Mesendoderm (in vitro differentiated cells): ENCODE measurements at regions not wholly inside any gene's neighbourhood (a gene's known extent, or its start where the extent isn't known, plus 50 kb on each side); places are given as distances from the start of the nearest gene placed in this dataset.
A peak's percentile ranks its signal among the peaks of the same experiment; 100 is the strongest.

Experiments used
- DNase-seq: peaks from one replicate; pipeline ENCODE4 v3.0.0; 2013
- H2AK5ac ChIP-seq: 2 replicates; pipeline ENCODE4 v1.6.1; 2013; ENCODE audit warnings: low read length, inconsistent platforms
- H2BK120ac ChIP-seq: 2 replicates; pipeline ENCODE4 v1.6.1; 2013; ENCODE audit warnings: low read depth, mild to moderate bottlenecking, low read length, moderate library complexity, mixed read lengths
- H2BK15ac ChIP-seq: replicated peaks from 2 replicates; pipeline ENCODE4 v1.6.1; 2013; ENCODE audit warnings: low read depth, mild to moderate bottlenecking, moderate library complexity
- H2BK5ac ChIP-seq: 2 replicates; pipeline ENCODE4 v1.6.1; 2013; ENCODE audit warnings: low read length, inconsistent platforms
- H3K18ac ChIP-seq: 2 replicates; pipeline ENCODE4 v1.6.1; 2013; ENCODE audit warnings: mild to moderate bottlenecking, low read length, mixed read lengths
- H3K23ac ChIP-seq: one replicate; pipeline ENCODE4 v1.6.1; 2013; ENCODE audit warnings: low read length
- H3K27ac ChIP-seq: 2 replicates; pipeline ENCODE4 v1.5.1; 2013; ENCODE audit warnings: low read depth, mild to moderate bottlenecking, inconsistent platforms, low read length, moderate library complexity
- H3K27me3 ChIP-seq: 2 replicates; pipeline ENCODE4 v1.6.1; 2013; ENCODE audit warnings: low read length, control low read depth, mild to moderate bottlenecking, inconsistent platforms; ENCODE audit not compliant: insufficient read depth, poor library complexity
- H3K36me3 ChIP-seq: 2 replicates; pipeline ENCODE4 v1.6.1; 2013; ENCODE audit warnings: low read length, inconsistent platforms; ENCODE audit not compliant: control insufficient read depth, insufficient read depth
- H3K4ac ChIP-seq: one replicate; pipeline ENCODE4 v1.6.1; 2013; ENCODE audit warnings: low read depth, mild to moderate bottlenecking, low read length, moderate library complexity
- H3K4me1 ChIP-seq: 2 replicates; pipeline ENCODE4 v1.6.1; 2013; ENCODE audit warnings: low read depth, low read length, inconsistent platforms; ENCODE audit not compliant: control insufficient read depth
- H3K4me2 ChIP-seq: 2 replicates; pipeline ENCODE4 v1.6.1; 2013; ENCODE audit warnings: low read length
- H3K4me3 ChIP-seq: 2 replicates; pipeline ENCODE4 v1.5.1; 2013; ENCODE audit warnings: mild to moderate bottlenecking, low read length
- H3K56ac ChIP-seq: one replicate; pipeline ENCODE4 v1.6.1; 2013; ENCODE audit warnings: low read length
- H3K79me1 ChIP-seq: 2 replicates; pipeline ENCODE4 v1.6.1; 2013; ENCODE audit warnings: low read length, inconsistent platforms
- H3K79me2 ChIP-seq: 2 replicates; pipeline ENCODE4 v1.6.1; 2013; ENCODE audit warnings: mild to moderate bottlenecking, low read length; ENCODE audit not compliant: control insufficient read depth, insufficient read depth
- H3K9ac ChIP-seq: 2 replicates; pipeline ENCODE4 v1.6.1; 2013; ENCODE audit warnings: low read length, inconsistent platforms
- H4K5ac ChIP-seq: one replicate; pipeline ENCODE4 v1.6.1; 2013; ENCODE audit warnings: low read length
- H4K8ac ChIP-seq: one replicate; pipeline ENCODE4 v1.6.1; 2013; ENCODE audit warnings: low read depth, mild to moderate bottlenecking, control low read depth, low read length, moderate library complexity
- WGBS: extraction: QIAGEN DNeasy Blood & Tissue Kit; methylation state at CpG from one replicate; pipeline ENCODE4 v1.1.7; 2013; ENCODE audit warnings: low lambda C conversion rate, missing lambda C conversion rate; ENCODE audit not compliant: insufficient coverage; ENCODE audit errors: extremely low coverage; 5-methylcytosine and 5-hydroxymethylcytosine counted together

GRCh38 chr16:86408685-86409084 is 101.6 kb upstream of the FOXF1 start:
- Histone ChIP-seq H3K4me2 (no peak overlapping the region), H3K23ac (no peak overlapping the region), H3K36me3 (no peaks in the 10 kb centered on the region), H3K9ac (no peak overlapping the region), H4K5ac (no peak overlapping the region), H3K27me3 (no peaks in the 10 kb centered on the region), H2AK5ac (no peak overlapping the region), H2BK120ac (no peak overlapping the region), H2BK5ac (no peak overlapping the region), H4K8ac (no peak overlapping the region), H3K4ac (no peak overlapping the region), H3K79me1 (no peaks in the 10 kb centered on the region), H2BK15ac (no peak overlapping the region), H3K27ac (no peak overlapping the region), H3K79me2 (no peaks in the 10 kb centered on the region), H3K4me3 (no peak overlapping the region), H3K18ac (no peak overlapping the region), H3K4me1 (no peaks in the 10 kb centered on the region), H3K56ac (no peak overlapping the region)
- DNase-seq = peak; percentile 55
- no CpG with 5 or more reads among the region's 4 CpGs for WGBS

- H4K8ac ChIP-seq = no peak overlapping the region
These were observed 100.2 kb upstream of the FOXF1 start for GRCh38 chr16:86410081-86410480.

DNA sequence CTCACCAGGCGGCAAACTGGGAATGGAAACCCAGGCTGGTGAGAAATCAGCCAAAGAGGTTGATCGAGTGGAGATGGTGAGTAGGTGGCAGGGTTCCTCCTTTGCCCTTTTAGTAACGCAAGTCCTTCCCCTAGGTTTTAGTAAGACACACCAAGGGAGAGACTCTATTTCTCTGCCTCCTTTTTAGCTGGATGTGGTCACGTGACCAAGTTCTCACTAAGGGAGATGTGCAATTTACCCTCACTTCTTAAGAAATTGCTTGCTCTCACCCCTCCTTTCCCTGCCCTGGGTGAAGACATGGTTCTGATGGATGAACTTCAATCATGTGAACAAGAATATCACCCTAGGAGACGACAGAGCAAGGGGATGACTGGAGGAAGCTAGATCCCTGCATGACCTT is 99.8 kb upstream of the FOXF1 start:
- Histone ChIP-seq H2BK120ac (no peak overlapping the region), H2BK15ac (no peak overlapping the region), H2BK5ac (no peak overlapping the region), H3K9ac (no peak overlapping the region), H3K56ac (no peak overlapping the region), H3K18ac (no peak overlapping the region), H3K4me1 (no peaks in the 10 kb centered on the region), H3K4me3 (no peak overlapping the region), H3K27ac (no peak overlapping the region), H4K8ac (no peak overlapping the region), H3K23ac (no peak overlapping the region), H3K79me2 (no peaks in the 10 kb centered on the region), H3K79me1 (no peaks in the 10 kb centered on the region), H3K4me2 (no peak overlapping the region), H3K36me3 (no peaks in the 10 kb centered on the region), H3K27me3 (no peaks in the 10 kb centered on the region), H3K4ac (no peak overlapping the region), H2AK5ac (no peak overlapping the region), H4K5ac (no peak overlapping the region)
- no CpG with 5 or more reads among the region's 5 CpGs for WGBS
- no peak for DNase-seq

More at GRCh38 chr16:86410081-86410480, 100.2 kb upstream of the FOXF1 start:
- Histone ChIP-seq H3K4ac (no peak overlapping the region), H2BK15ac (no peak overlapping the region), H3K23ac (no peak overlapping the region), H3K9ac (no peak overlapping the region), H3K4me3 (no peak overlapping the region), H3K4me1 (no peaks in the 10 kb centered on the region), H3K56ac (no peak overlapping the region), H2BK5ac (no peak overlapping the region), H3K27me3 (no peaks in the 10 kb centered on the region), H3K4me2 (no peak overlapping the region), H3K27ac (no peak overlapping the region), H3K36me3 (no peaks in the 10 kb centered on the region), H2AK5ac (no peak overlapping the region), H2BK120ac (no peak overlapping the region), H4K5ac (no peak overlapping the region), H3K79me2 (no peaks in the 10 kb centered on the region), H3K79me1 (no peaks in the 10 kb centered on the region), H3K18ac (no peak overlapping the region)
- WGBS = no CpG with 5 or more reads among the region's 2 CpGs
- peak; percentile 23 for DNase-seq

- H3K79me2 ChIP-seq = no peaks in the 10 kb centered on the region
- no peak for DNase-seq
- no peak overlapping the region for H4K5ac ChIP-seq
- no peak overlapping the region for H3K18ac ChIP-seq
- H2BK5ac ChIP-seq = no peak overlapping the region
- H3K4me3 ChIP-seq = no peak overlapping the region
- H3K23ac ChIP-seq = no peak overlapping the region
- no peak overlapping the region for H3K56ac ChIP-seq
- no peaks in the 10 kb centered on the region for H3K36me3 ChIP-seq
- no peak overlapping the region for H4K8ac ChIP-seq
- H2BK120ac ChIP-seq = no peak overlapping the region
- no peak overlapping the region for H2BK15ac ChIP-seq
- no peak overlapping the region for H3K27ac ChIP-seq
- no peak overlapping the region for H3K4me2 ChIP-seq
- H2AK5ac ChIP-seq = no peak overlapping the region
- no CpG with 5 or more reads among the region's 7 CpGs for WGBS
- H3K4ac ChIP-seq = no peak overlapping the region
- no peaks in the 10 kb centered on the region for H3K4me1 ChIP-seq
- H3K27me3 ChIP-seq = no peaks in the 10 kb centered on the region
- H3K9ac ChIP-seq = no peak overlapping the region
- H3K79me1 ChIP-seq = no peaks in the 10 kb centered on the region
These were observed 98.4 kb upstream of the FOXF1 start for GRCh38 chr16:86411897-86412296.

- H3K18ac ChIP-seq = no peak overlapping the region
- H4K8ac ChIP-seq = no peak overlapping the region
- no peak overlapping the region for H3K27ac ChIP-seq
- no peaks in the 10 kb centered on the region for H3K36me3 ChIP-seq
- H3K9ac ChIP-seq = no peak overlapping the region
- H3K79me1 ChIP-seq = no peaks in the 10 kb centered on the region
- H2BK120ac ChIP-seq = no peak overlapping the region
- WGBS = no CpG with 5 or more reads among the region's 9 CpGs
- H2BK15ac ChIP-seq = no peak overlapping the region
- no peak overlapping the region for H3K4ac ChIP-seq
- H3K79me2 ChIP-seq = no peaks in the 10 kb centered on the region
- H3K23ac ChIP-seq = no peak overlapping the region
- no peaks in the 10 kb centered on the region for H3K27me3 ChIP-seq
- H3K4me1 ChIP-seq = no peaks in the 10 kb centered on the region
- no peak overlapping the region for H3K4me3 ChIP-seq
- H2BK5ac ChIP-seq = no peak overlapping the region
- DNase-seq = no peak
- no peak overlapping the region for H3K56ac ChIP-seq
- H3K4me2 ChIP-seq = no peak overlapping the region
- no peak overlapping the region for H2AK5ac ChIP-seq
- no peak overlapping the region for H4K5ac ChIP-seq
These were observed 95.2 kb upstream of the FOXF1 start for GRCh38 chr16:86414991-86415740.

DNA sequence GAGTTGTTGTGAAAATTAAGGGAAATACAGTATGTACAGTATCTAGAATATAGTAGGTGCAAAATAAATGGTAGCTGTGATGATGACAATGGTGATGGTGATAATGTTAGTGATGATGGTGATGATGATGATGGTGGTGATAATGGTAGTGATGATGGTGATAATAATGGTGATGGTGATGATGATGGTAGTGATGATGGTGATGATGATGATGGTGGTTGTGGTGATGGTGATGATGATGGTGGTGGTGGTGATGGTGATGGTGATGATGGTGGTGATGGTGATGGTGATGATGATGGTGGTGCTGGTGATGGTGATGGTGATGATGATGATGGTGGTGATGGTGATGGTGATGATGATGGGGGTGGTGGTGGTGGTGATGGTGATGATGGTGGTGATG is 91.3 kb upstream of the FOXF1 start:
- Histone ChIP-seq H3K4me3 (no peak overlapping the region), H3K4me1 (peaks cover 6% of the 10 kb centered on the region), H3K23ac (no peak overlapping the region), H4K8ac (no peak overlapping the region), H3K4me2 (no peak overlapping the region), H3K36me3 (no peaks in the 10 kb centered on the region), H3K56ac (no peak overlapping the region), H3K18ac (no peak overlapping the region), H2BK15ac (no peak overlapping the region), H4K5ac (no peak overlapping the region), H3K4ac (no peak overlapping the region), H3K79me1 (no peaks in the 10 kb centered on the region), H3K79me2 (no peaks in the 10 kb centered on the region), H3K9ac (no peak overlapping the region), H3K27me3 (no peaks in the 10 kb centered on the region), H2BK120ac (no peak overlapping the region), H2BK5ac (no peak overlapping the region), H2AK5ac (no peak overlapping the region), H3K27ac (no peak overlapping the region)
- no peak for DNase-seq
